AG09309 (cell line): ENCODE measurements at regions not wholly inside any gene's neighbourhood (a gene's known extent, or its start where the extent isn't known, plus 50 kb on each side); places are given as distances from the start of the nearest gene placed in this dataset.

Experiments
- DNase-seq: peaks from one replicate; pipeline ENCODE4 v3.0.0-alpha.2; 2010; ENCODE audit warnings: low read depth
- H3K4me3 ChIP-seq: 2 replicates; pipeline ENCODE4 v1.5.1; 2011; ENCODE audit warnings: mild to moderate bottlenecking, low read depth, low read length, moderate library complexity; ENCODE audit not compliant: control insufficient read depth
- TF ChIP-seq, protein P1 (sequence below): IDR thresholded peaks from 2 replicates; pipeline ENCODE4 v1.5.1; 2011; ENCODE audit warnings: mild to moderate bottlenecking, low read depth, low read length, inconsistent platforms; ENCODE audit not compliant: insufficient read depth, control insufficient read depth; ENCODE audit errors: missing control alignments

DNA sequence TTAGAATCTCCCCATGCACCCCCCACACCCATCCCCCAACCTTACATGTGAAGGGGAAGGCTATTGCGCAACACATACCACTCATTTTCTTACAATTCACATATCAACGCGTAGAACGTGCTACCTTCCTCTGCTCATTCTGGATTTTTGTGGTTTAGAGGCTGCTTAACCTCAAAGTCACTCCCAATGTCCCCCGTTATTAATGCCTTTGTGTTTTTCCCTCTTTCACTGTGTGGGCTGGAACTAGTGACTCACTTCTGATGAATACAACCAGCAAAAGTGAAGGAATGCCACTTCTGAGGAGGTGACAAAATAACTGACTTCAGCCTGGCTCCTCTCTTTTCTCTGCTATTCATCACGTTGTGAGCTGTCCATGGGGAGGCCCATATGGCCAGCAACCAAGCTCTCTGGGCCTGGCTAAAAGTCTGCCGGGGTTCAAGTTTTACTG lies 342.5 kb upstream of the NXPH2 start:
- no peak for DNase-seq
- TF ChIP-seq, protein P1, sequence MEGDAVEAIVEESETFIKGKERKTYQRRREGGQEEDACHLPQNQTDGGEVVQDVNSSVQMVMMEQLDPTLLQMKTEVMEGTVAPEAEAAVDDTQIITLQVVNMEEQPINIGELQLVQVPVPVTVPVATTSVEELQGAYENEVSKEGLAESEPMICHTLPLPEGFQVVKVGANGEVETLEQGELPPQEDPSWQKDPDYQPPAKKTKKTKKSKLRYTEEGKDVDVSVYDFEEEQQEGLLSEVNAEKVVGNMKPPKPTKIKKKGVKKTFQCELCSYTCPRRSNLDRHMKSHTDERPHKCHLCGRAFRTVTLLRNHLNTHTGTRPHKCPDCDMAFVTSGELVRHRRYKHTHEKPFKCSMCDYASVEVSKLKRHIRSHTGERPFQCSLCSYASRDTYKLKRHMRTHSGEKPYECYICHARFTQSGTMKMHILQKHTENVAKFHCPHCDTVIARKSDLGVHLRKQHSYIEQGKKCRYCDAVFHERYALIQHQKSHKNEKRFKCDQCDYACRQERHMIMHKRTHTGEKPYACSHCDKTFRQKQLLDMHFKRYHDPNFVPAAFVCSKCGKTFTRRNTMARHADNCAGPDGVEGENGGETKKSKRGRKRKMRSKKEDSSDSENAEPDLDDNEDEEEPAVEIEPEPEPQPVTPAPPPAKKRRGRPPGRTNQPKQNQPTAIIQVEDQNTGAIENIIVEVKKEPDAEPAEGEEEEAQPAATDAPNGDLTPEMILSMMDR: no peak
- no peak overlapping the region for H3K4me3 ChIP-seq

DNA sequence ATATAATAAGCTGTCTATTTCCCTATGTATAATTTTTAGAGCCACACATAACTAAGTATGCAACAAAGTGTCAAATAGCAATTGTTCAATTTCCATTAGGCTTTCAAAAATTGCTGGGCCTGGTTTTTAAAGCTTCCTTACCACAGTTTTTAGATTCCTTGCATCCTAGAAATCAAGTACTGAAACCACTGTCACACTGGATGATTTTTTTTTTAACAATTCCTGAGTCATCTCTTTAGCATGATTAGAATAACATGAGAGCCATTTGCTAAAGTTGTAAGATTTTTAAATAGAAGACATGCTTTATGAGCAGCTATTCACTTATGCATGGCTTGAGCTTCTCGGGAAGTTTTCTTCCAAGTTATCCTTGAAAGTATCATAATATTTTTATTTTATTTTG lies 319.5 kb upstream of the NXPH2 start:
- TF ChIP-seq, protein P1: no peak
- no peak for DNase-seq
- H3K4me3 ChIP-seq: no peak overlapping the region

DNA sequence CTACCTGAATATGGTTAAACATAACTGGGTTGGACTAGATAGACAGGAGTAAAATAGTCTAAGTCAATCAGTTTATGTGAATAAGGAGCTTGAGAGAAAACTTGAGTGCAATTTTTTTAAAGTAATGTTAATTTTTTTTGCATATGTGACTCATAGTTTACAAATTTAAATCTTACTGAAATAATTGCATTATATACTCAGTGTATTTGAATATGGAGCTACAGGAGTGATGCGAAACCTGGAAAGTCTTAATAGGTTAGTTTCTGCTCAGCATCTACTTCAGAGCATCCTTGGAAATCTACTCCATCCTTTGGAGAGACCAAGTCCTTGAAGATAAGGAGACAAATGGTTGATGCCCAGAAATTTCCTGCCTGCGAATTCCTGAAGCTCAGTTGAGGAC lies 318.8 kb upstream of the NXPH2 start:
- TF ChIP-seq, protein P1: no peak
- no peak for DNase-seq
- no peak overlapping the region for H3K4me3 ChIP-seq

DNA sequence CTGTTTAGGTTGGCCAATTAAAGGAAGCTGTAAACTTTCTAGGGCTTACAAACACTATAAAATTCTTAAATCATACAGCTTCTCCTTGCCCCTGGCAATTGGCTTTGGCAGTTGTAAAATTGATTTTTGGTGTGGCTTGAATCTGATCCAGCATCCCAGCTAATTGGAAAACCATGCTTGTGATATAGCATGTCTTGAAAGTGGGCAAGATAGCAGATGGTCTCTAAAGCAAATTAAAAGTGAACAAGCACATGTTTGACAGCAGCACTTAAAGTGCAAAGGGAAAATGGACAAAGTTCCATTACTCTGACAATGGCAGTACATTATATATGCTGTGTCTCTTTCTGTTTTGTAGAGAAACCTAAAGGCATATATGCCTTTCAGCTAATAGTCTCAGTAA lies 302.9 kb upstream of the NXPH2 start:
- DNase-seq: no peak
- TF ChIP-seq, protein P1: no peak
- no peak overlapping the region for H3K4me3 ChIP-seq

DNA sequence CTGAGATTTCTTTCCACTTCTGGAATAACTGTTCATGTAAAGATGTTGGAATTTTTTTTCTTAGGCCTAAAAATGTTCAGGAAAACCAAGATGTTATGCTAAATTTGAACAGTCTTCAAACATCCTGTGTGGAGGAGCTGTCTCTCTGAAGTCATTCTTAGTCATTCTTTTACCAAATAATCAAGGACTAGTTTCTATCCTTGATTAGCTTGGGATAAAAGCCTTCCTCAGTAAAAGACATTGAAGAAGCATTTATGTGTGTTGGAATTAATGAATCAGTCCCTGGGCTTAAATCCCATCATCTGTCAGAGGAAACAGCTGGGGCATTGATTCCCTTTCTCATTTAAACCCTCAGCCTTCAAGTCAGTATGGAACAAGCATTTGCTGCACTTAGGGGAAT lies 300.1 kb upstream of the NXPH2 start:
- no peak for DNase-seq
- TF ChIP-seq, protein P1: no peak
- no peak overlapping the region for H3K4me3 ChIP-seq

DNA sequence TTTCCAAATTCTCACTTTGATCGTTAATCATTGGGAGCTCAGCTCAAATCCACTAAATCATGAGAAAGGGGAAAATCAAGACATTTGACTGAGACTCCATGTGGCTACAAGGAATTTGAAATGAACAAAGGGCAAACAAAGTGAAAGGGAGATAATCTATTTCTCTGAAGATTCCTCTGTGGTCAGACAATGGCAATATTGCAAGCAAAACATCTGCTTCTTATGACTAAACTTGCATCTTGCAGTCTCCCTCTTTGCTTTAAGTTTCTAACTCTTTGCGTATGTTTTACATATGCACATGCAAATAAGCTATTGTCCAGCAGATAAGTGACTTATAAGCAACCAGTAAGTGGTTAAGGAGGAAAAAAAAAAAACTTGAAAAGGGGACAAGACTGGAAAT lies 299.1 kb upstream of the NXPH2 start:
- H3K4me3 ChIP-seq: no peak overlapping the region
- DNase-seq: no peak
- TF ChIP-seq, protein P1: no peak

DNA sequence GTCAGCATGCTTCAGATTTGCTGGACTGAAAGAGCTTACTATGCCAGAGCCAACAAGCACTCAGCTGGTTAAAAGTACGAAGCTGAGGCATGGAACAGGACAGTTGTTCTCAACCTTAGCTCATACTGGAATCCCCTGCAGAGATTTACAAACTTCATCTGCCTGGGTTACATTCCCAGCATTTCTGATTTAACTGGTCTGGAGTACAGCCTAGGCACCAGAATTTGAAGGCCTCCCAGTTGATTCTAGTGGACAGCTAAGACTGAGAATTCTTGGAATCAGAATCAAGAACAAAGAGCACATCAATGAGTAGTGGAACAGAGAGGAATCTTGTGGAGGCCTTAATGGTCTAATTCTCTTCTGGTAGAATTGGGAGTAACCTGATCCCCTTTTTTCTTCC lies 298.2 kb upstream of the NXPH2 start:
- no peak for DNase-seq
- TF ChIP-seq, protein P1: no peak
- H3K4me3 ChIP-seq: no peak overlapping the region
